GM21447 (cell line): ENCODE measurements at regions not wholly inside any gene's neighbourhood (a gene's known extent, or its start where the extent isn't known, plus 50 kb on each side); places are given as distances from the start of the nearest gene placed in this dataset.

Source experiments
- ATAC-seq: cut with Tn5 transposase; IDR thresholded peaks from one replicate; pipeline ENCODE4 v1.9.1; 2021; ENCODE audit not compliant: unreplicated experiment

GRCh38 chr7:98679741-98680140 is 62.7 kb downstream of the NPTX2 start:
- no peak for ATAC-seq

- ATAC-seq = no peak
Observed at GRCh38 chr7:98681511-98681910, 64.4 kb downstream of the NPTX2 start.

GRCh38 chr7:98681951-98682350 is 64.9 kb downstream of the NPTX2 start:
- no peak for ATAC-seq

- ATAC-seq = no peak
Observed at GRCh38 chr7:98683514-98683913, 66.4 kb downstream of the NPTX2 start.

GRCh38 chr7:98685541-98685940 is 68.5 kb downstream of the NPTX2 start:
- no peak for ATAC-seq

GRCh38 chr7:98686466-98687080 is 69.5 kb downstream of the NPTX2 start:
- no peak for ATAC-seq

- ATAC-seq = no peak
Observed at GRCh38 chr7:98687111-98687751, 70.1 kb downstream of the NPTX2 start.

GRCh38 chr7:98691619-98692018 is 74.5 kb downstream of the NPTX2 start:
- no peak for ATAC-seq

- ATAC-seq = no peak
Observed at GRCh38 chr7:98697083-98697482, 80.0 kb downstream of the NPTX2 start.

GRCh38 chr7:98697485-98698240 is 80.6 kb downstream of the NPTX2 start:
- ATAC-seq = no peak

GRCh38 chr7:98698976-98699375 is 81.9 kb downstream of the NPTX2 start:
- no peak for ATAC-seq

GRCh38 chr7:98700533-98700932 is 83.4 kb downstream of the NPTX2 start:
- ATAC-seq = no peak

- no peak for ATAC-seq
Observed at GRCh38 chr7:98701372-98701771, 84.3 kb downstream of the NPTX2 start.

GRCh38 chr7:98702021-98702420 is 84.9 kb downstream of the NPTX2 start:
- no peak for ATAC-seq

- no peak for ATAC-seq
Observed at GRCh38 chr7:98703916-98704315, 86.8 kb downstream of the NPTX2 start.

GRCh38 chr7:98705626-98706025 is 88.5 kb downstream of the NPTX2 start:
- ATAC-seq = no peak

- no peak for ATAC-seq
Observed at GRCh38 chr7:98707076-98707475, 90.0 kb downstream of the NPTX2 start.

- ATAC-seq = no peak
Observed at GRCh38 chr7:98711945-98712344, 94.9 kb downstream of the NPTX2 start.

- no peak for ATAC-seq
Observed at GRCh38 chr7:98713165-98713810, 96.2 kb downstream of the NPTX2 start.

- ATAC-seq = no peak
Observed at GRCh38 chr7:98719396-98719795, 102.3 kb downstream of the NPTX2 start.

GRCh38 chr7:98722402-98722801 is 105.3 kb downstream of the NPTX2 start:
- ATAC-seq = no peak

GRCh38 chr7:98724591-98724990 is 107.5 kb downstream of the NPTX2 start:
- ATAC-seq = no peak
